Ovary (tissue), 7 donors: ENCODE measurements at regions not wholly inside any gene's neighbourhood (a gene's known extent, or its start where the extent isn't known, plus 50 kb on each side); places are given as distances from the start of the nearest gene placed in this dataset.
"Not testable (repeated sequence)": the region's sequence is repeated elsewhere in the genome, so short reads cannot be mapped to it uniquely, and the experiment has no call there.

Experiments used
- DNase-seq, 5 donors: peaks; one replicate each; pipeline ENCODE4 v3.0.0-alpha.2; 2019 to 2020
- H3K27ac ChIP-seq, 2 donors: fragments of 200-600 bp; one replicate each; pipeline versions ENCODE4 v1.5.1 to v1.8.0; 2019 to 2022
- H3K27me3 ChIP-seq: fragments of 200-600 bp; one replicate; pipeline ENCODE4 v1.8.0; 2022
- H3K36me3 ChIP-seq: fragments of 200-600 bp; sonication (generic); one replicate; pipeline ENCODE4 v1.5.1; 2019
- H3K4me1 ChIP-seq: one replicate; pipeline ENCODE4 v1.8.1; 2013; ENCODE audit warnings: mild to moderate bottlenecking, moderate library complexity; ENCODE audit not compliant: insufficient read depth
- H3K4me3 ChIP-seq: fragments of 200-600 bp; sonication (generic); one replicate; pipeline ENCODE4 v1.5.1; 2017
- H3K9me3 ChIP-seq, 2 donors: fragments of 200-600 bp in 1 of 2; sonication (generic) in 1 of 2; one replicate each; pipeline versions ENCODE4 v1.5.1 to v1.8.1; 2013 to 2019; ENCODE audit warnings: mild to moderate bottlenecking in 1 of 2, moderate library complexity in 1 of 2
- CTCF ChIP-seq, 3 donors: fragments of 450-650 bp in 2 of 3; fragments of 200-600 bp in 1 of 3; IDR thresholded peaks; one replicate each; pipeline versions ENCODE4 v1.5.1 to v1.8.0; 2016 to 2022; ENCODE audit warnings: antibody characterized with exemption in 3 of 3, mild to moderate bottlenecking in 1 of 3
- EP300 ChIP-seq: sonication (generic); formaldehyde crosslinking; IDR thresholded peaks from one replicate; pipeline ENCODE4 v1.6.1; 2017; ENCODE audit warnings: antibody characterized with exemption
- POLR2A ChIP-seq: fragments of 450-650 bp; IDR thresholded peaks from one replicate; pipeline ENCODE4 v1.6.1; 2017; ENCODE audit warnings: antibody characterized with exemption, mild to moderate bottlenecking, moderate library complexity
- WGBS, 3 donors: extraction: QIAGEN DNeasy Blood & Tissue Kit in 1 of 3; methylation state at CpG; one replicate each; pipeline versions ENCODE4 v1.1.5 to v1.1.7; 2013 to 2017; 5-methylcytosine and 5-hydroxymethylcytosine counted together
- intact Hi-C, 4 donors: fragments of 100-400 bp; cut with DNase I; formaldehyde crosslinking; loops; one replicate each; pipeline versions ENCODE4 v1.11.0 to v1.15.1; 2022 to 2023
- donor health status: DM: no; HTN: no; CAD: no; lungs with moderate emphysema.
- donor health status: DM: no; HTN: no; CAD: no.
- donor health status: Bipolar disorder and iron deficiency.
- donor health status: DM: no; HTN: no; CAD: no.
- donor health status: DM: yes; HTN: yes; CAD: no.

- Histone ChIP-seq H3K27me3 (no peaks in the 10 kb centered on the region), H3K9me3 (no peaks in the 10 kb centered on the region), H3K4me1 (no peaks in the 10 kb centered on the region), H3K4me3 (no peak overlapping the region), H3K36me3 (no peaks in the 10 kb centered on the region), H3K27ac (no peak overlapping the region)
- 93 to 98% (median 97%) methylated on average over 4 of the region's 4 CpGs for WGBS, 3 donors
- intact Hi-C loops = no loop called here
- no peak for TF ChIP-seq POLR2A
- no peak for TF ChIP-seq CTCF (IDR thresholded peaks at IDR 0.05)
- no peak for TF ChIP-seq EP300
- DNase-seq = no peak
Measured at GRCh38 chr6:11379805-11380204, 147.3 kb upstream of the NEDD9 start.

GRCh38 chr6:11378639-11379038 is 146.2 kb upstream of the NEDD9 start:
- H3K27ac ChIP-seq = no peak overlapping the region
- no peaks in the 10 kb centered on the region for H3K27me3 ChIP-seq
- intact Hi-C loops = no loop called here
- no peak for TF ChIP-seq POLR2A
- TF ChIP-seq CTCF (IDR thresholded peaks at IDR 0.05) = no peak
- no peak for TF ChIP-seq EP300
- no peaks in the 10 kb centered on the region for H3K4me1 ChIP-seq
- H3K4me3 ChIP-seq = no peak overlapping the region
- no peak for DNase-seq
- H3K36me3 ChIP-seq = no peaks in the 10 kb centered on the region
- WGBS, 3 donors = 75 to 78% (median 77%) methylated on average over 4 of the region's 4 CpGs
- H3K9me3 ChIP-seq = no peaks in the 10 kb centered on the region

- no peak for DNase-seq
- no peak overlapping the region for H3K27ac ChIP-seq
- no peaks in the 10 kb centered on the region for H3K9me3 ChIP-seq
- no peaks in the 10 kb centered on the region for H3K4me1 ChIP-seq
- no peak for TF ChIP-seq EP300
- TF ChIP-seq POLR2A = no peak
- no peak for TF ChIP-seq CTCF (IDR thresholded peaks at IDR 0.05)
- no peak overlapping the region for H3K4me3 ChIP-seq
- intact Hi-C loops = no loop called here
- H3K36me3 ChIP-seq = no peaks in the 10 kb centered on the region
- 81 to 88% (median 88%) methylated on average over 4 of the region's 4 CpGs for WGBS, 3 donors
- no peaks in the 10 kb centered on the region for H3K27me3 ChIP-seq
Measured at GRCh38 chr6:11374036-11375010, 141.9 kb upstream of the NEDD9 start.

- DNase-seq = no peak
- Histone ChIP-seq H3K27me3 (no peaks in the 10 kb centered on the region), H3K4me3 (no peak overlapping the region), H3K36me3 (no peaks in the 10 kb centered on the region), H3K27ac (no peak overlapping the region), H3K4me1 (no peaks in the 10 kb centered on the region), H3K9me3 (no peaks in the 10 kb centered on the region)
- intact Hi-C loops = no loop called here
- 87 to 93% (median 90%) methylated on average over 1 of the region's 1 CpG for WGBS, 3 donors
- TF ChIP-seq EP300 (no peak), POLR2A (no peak), CTCF (IDR thresholded peaks at IDR 0.05) (no peak)
Measured at GRCh38 chr6:11373208-11373607, 140.7 kb upstream of the NEDD9 start.

GRCh38 chr6:11372186-11372790 is 139.8 kb upstream of the NEDD9 start:
- intact Hi-C loops, DNase-seq, H3K4me3 ChIP-seq, H3K27me3 ChIP-seq, H3K27ac ChIP-seq, H3K4me1 ChIP-seq, H3K9me3 ChIP-seq, H3K36me3 ChIP-seq: not testable (repeated sequence)
